H9 (cell line): ENCODE measurements at regions not wholly inside any gene's neighbourhood (a gene's known extent, or its start where the extent isn't known, plus 50 kb on each side); places are given as distances from the start of the nearest gene placed in this dataset.

Experiments
- DNase-seq: peaks from one replicate; pipeline ENCODE4 v3.0.0-alpha.2; 2017
- H2AFZ ChIP-seq: one replicate; pipeline ENCODE4 v1.6.1; 2013; ENCODE audit warnings: mild to moderate bottlenecking, low read length, control low read depth, moderate library complexity
- H2AK5ac ChIP-seq: 2 replicates; pipeline ENCODE4 v1.6.1; 2013; ENCODE audit warnings: low read length, control low read depth, mixed read lengths; ENCODE audit not compliant: insufficient read length
- H2BK120ac ChIP-seq: one replicate; pipeline ENCODE4 v1.6.1; 2013; ENCODE audit warnings: low read depth, mild to moderate bottlenecking, low read length, control low read depth, inconsistent platforms; ENCODE audit not compliant: poor library complexity, severe bottlenecking
- H2BK12ac ChIP-seq: 2 replicates; pipeline ENCODE4 v1.6.1; 2013; ENCODE audit warnings: low read length, control low read depth, mixed read lengths, low read depth; ENCODE audit not compliant: insufficient read length
- H2BK15ac ChIP-seq: 2 replicates; pipeline ENCODE4 v1.6.1; 2013; ENCODE audit warnings: low read depth, low read length, control low read depth
- H2BK20ac ChIP-seq: one replicate; pipeline ENCODE4 v1.6.1; 2013; ENCODE audit warnings: low read depth, mild to moderate bottlenecking, low read length, control low read depth, inconsistent platforms; ENCODE audit not compliant: poor library complexity, severe bottlenecking
- H2BK5ac ChIP-seq: 2 replicates; pipeline ENCODE4 v1.6.1; 2013; ENCODE audit warnings: low read length, control low read depth, mixed read lengths; ENCODE audit not compliant: insufficient read length
- H3K14ac ChIP-seq: 2 replicates; pipeline ENCODE4 v1.6.1; 2013; ENCODE audit warnings: low read length, control low read depth; ENCODE audit not compliant: insufficient read depth
- H3K18ac ChIP-seq: 2 replicates; pipeline ENCODE4 v1.6.1; 2013; ENCODE audit warnings: low read depth, mild to moderate bottlenecking, mixed read lengths, low read length, control low read depth; ENCODE audit not compliant: insufficient read length
- H3K23ac ChIP-seq: 2 replicates; pipeline ENCODE4 v1.6.1; 2013; ENCODE audit warnings: low read length, control low read depth, mixed read lengths, low read depth; ENCODE audit not compliant: insufficient read length
- H3K23me2 ChIP-seq: 2 replicates; pipeline ENCODE4 v1.6.1; 2013; ENCODE audit warnings: low read depth, mild to moderate bottlenecking, mixed read lengths, low read length, control low read depth; ENCODE audit not compliant: insufficient read length, poor library complexity, severe bottlenecking
- H3K27ac ChIP-seq: 2 replicates; pipeline ENCODE4 v1.5.1; 2013; ENCODE audit warnings: low read length, control low read depth, mixed read lengths, low read depth; ENCODE audit not compliant: insufficient read length
- H3K27me3 ChIP-seq: 2 replicates; pipeline ENCODE4 v1.6.1; 2013; ENCODE audit warnings: low read length, control low read depth, inconsistent platforms; ENCODE audit not compliant: insufficient read depth
- H3K4ac ChIP-seq: 2 replicates; pipeline ENCODE4 v1.6.1; 2013; ENCODE audit warnings: low read depth, mild to moderate bottlenecking, control low read depth, inconsistent platforms, low read length, moderate library complexity
- H3K4me1 ChIP-seq: 2 replicates; pipeline ENCODE4 v1.6.1; 2013; ENCODE audit warnings: low read length, control low read depth, inconsistent platforms; ENCODE audit not compliant: insufficient read depth
- H3K4me2 ChIP-seq: 2 replicates; pipeline ENCODE4 v1.6.1; 2013; ENCODE audit warnings: low read length, control low read depth, mixed read lengths; ENCODE audit not compliant: insufficient read length, insufficient read depth
- H3K56ac ChIP-seq: 2 replicates; pipeline ENCODE4 v1.6.1; 2013; ENCODE audit warnings: low read depth, mild to moderate bottlenecking, mixed read lengths, low read length, control low read depth; ENCODE audit not compliant: insufficient read length
- H3K79me1 ChIP-seq: 2 replicates; pipeline ENCODE4 v1.6.1; 2013; ENCODE audit warnings: low read depth, mild to moderate bottlenecking, moderate library complexity, low read length, control low read depth, inconsistent platforms; ENCODE audit not compliant: insufficient read depth, poor library complexity, severe bottlenecking
- H3K79me2 ChIP-seq: 2 replicates; pipeline ENCODE4 v1.6.1; 2013; ENCODE audit warnings: low read length, control low read depth, inconsistent platforms; ENCODE audit not compliant: insufficient read depth
- H3K9ac ChIP-seq: 2 replicates; pipeline ENCODE4 v1.6.1; 2013; ENCODE audit warnings: low read length, control low read depth, mixed read lengths; ENCODE audit not compliant: insufficient read length; ENCODE audit errors: extremely low read depth
- H3K9me3 ChIP-seq: one replicate; pipeline ENCODE4 v1.6.1; 2013; ENCODE audit warnings: low read depth, low read length, inconsistent platforms; ENCODE audit not compliant: control insufficient read depth
- H3T11ph ChIP-seq: one replicate; pipeline ENCODE4 v1.6.1; 2013; ENCODE audit warnings: mild to moderate bottlenecking, low read length, control low read depth, inconsistent platforms
- H4K20me1 ChIP-seq: one replicate; pipeline ENCODE4 v1.6.1; 2013; ENCODE audit not compliant: control insufficient read depth, insufficient read length, insufficient read depth
- H4K5ac ChIP-seq: 2 replicates; pipeline ENCODE4 v1.6.1; 2013; ENCODE audit warnings: low read depth, mild to moderate bottlenecking, mixed read lengths, low read length, control low read depth; ENCODE audit not compliant: insufficient read length
- H4K8ac ChIP-seq: replicated peaks from 2 replicates; pipeline ENCODE4 v1.6.1; 2013; ENCODE audit warnings: low read length, control low read depth, mixed read lengths, low read depth; ENCODE audit not compliant: insufficient read length
- H4K91ac ChIP-seq: 2 replicates; pipeline ENCODE4 v1.6.1; 2013; ENCODE audit warnings: low read depth, mild to moderate bottlenecking, moderate library complexity, mixed read lengths, low read length, control low read depth; ENCODE audit not compliant: insufficient read length
- H3K27ac Mint-ChIP-seq, 3 experiments: 2 replicates in 2 of 3; 3 replicates in 1 of 3; pipeline ENCODE4 v1.8.0; 2020 to 2021; ENCODE audit warnings: mixed read lengths in 3 of 3, mild to moderate bottlenecking in 1 of 3, moderate library complexity in 1 of 3
- H3K27me3 Mint-ChIP-seq: 2 replicates; pipeline ENCODE4 v1.8.0; 2021; ENCODE audit warnings: low read depth, mild to moderate bottlenecking, moderate library complexity, mixed read lengths
- H3K36me3 Mint-ChIP-seq, 3 experiments: 2 replicates in 2 of 3; 3 replicates in 1 of 3; pipeline ENCODE4 v1.8.0; 2020 to 2021; ENCODE audit warnings: low read depth in 3 of 3, mixed read lengths in 3 of 3; ENCODE audit not compliant: insufficient read depth in 1 of 3
- H3K4me1 Mint-ChIP-seq, 2 experiments: 2 replicates each; pipeline ENCODE4 v1.8.0; 2020; ENCODE audit warnings: mixed read lengths in 2 of 2
- H3K4me3 Mint-ChIP-seq, 2 experiments: 2 replicates in 1 of 2; 3 replicates in 1 of 2; pipeline ENCODE4 v1.8.0; 2020 to 2021; ENCODE audit warnings: mild to moderate bottlenecking in 2 of 2, mixed read lengths in 2 of 2, moderate library complexity in 1 of 2
- H3K9me3 Mint-ChIP-seq, 2 experiments: 2 replicates in 1 of 2; 3 replicates in 1 of 2; pipeline ENCODE4 v1.8.0; 2020; ENCODE audit warnings: mild to moderate bottlenecking in 2 of 2, mixed read lengths in 2 of 2, moderate library complexity in 1 of 2
- TF ChIP-seq, protein P1 (sequence below): fragments of 200-600 bp; sonication (generic); conservative IDR thresholded peaks from 3 replicates; pipeline ENCODE4 v1.8.0; 2021; ENCODE audit warnings: antibody characterized with exemption, mild to moderate bottlenecking

DNA sequence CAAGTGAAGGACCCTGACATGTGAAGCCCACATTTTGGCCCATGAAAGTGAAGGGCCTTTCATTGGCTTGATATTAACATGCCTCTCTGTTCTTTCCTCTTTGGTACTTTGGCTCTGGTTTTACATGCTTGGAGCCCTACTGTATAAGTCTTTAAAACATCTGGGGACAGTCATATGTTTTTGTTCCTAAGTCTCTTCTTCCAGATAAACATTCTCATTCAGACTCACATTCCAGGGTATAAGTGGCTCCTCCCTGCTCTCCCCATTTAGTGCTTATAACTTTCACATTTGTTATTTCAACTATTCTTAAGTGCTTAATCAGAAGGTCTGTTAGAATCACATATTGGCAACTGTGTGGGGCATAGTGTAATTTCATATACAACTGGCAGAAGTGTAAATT lies 1932.2 kb upstream of the CELF4 start:
- no peak overlapping the region for H2BK120ac ChIP-seq
- H3K9ac ChIP-seq = no peak overlapping the region
- H2BK15ac ChIP-seq = no peak overlapping the region
- Mint-ChIP-seq H3K27ac (no peak overlapping the region), H3K27me3 (no peaks in the 10 kb centered on the region), H3K4me1 (peaks cover 17 to 26% of the 10 kb centered on the region in 2 experiments), H3K4me3 (no peak overlapping the region), H3K9me3 (peaks cover 5 to 13% of the 10 kb centered on the region in 2 experiments; a peak in 4 of 5 replicates), H3K36me3 (peaks cover 2 to 16% (median 12%) of the 10 kb centered on the region in 3 experiments; a peak in 6 of 7 replicates)
- H3K79me2 ChIP-seq = no peaks in the 10 kb centered on the region
- H2BK20ac ChIP-seq = no peak overlapping the region
- H3K79me1 ChIP-seq = no peaks in the 10 kb centered on the region
- H4K20me1 ChIP-seq = no peaks in the 10 kb centered on the region
- H4K5ac ChIP-seq = no peak overlapping the region
- TF ChIP-seq, protein P1, sequence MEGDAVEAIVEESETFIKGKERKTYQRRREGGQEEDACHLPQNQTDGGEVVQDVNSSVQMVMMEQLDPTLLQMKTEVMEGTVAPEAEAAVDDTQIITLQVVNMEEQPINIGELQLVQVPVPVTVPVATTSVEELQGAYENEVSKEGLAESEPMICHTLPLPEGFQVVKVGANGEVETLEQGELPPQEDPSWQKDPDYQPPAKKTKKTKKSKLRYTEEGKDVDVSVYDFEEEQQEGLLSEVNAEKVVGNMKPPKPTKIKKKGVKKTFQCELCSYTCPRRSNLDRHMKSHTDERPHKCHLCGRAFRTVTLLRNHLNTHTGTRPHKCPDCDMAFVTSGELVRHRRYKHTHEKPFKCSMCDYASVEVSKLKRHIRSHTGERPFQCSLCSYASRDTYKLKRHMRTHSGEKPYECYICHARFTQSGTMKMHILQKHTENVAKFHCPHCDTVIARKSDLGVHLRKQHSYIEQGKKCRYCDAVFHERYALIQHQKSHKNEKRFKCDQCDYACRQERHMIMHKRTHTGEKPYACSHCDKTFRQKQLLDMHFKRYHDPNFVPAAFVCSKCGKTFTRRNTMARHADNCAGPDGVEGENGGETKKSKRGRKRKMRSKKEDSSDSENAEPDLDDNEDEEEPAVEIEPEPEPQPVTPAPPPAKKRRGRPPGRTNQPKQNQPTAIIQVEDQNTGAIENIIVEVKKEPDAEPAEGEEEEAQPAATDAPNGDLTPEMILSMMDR = no peak
- no peak for DNase-seq
- no peak overlapping the region for H2AK5ac ChIP-seq
- no peak overlapping the region for H3K56ac ChIP-seq
- H3T11ph ChIP-seq = no peak overlapping the region
- H3K23ac ChIP-seq = no peak overlapping the region
- no peak overlapping the region for H2AFZ ChIP-seq
- H3K4me1 ChIP-seq = peaks cover 6% of the 10 kb centered on the region; the same call in 1 of the 2 replicates
- H4K91ac ChIP-seq = no peak overlapping the region
- no peaks in the 10 kb centered on the region for H3K9me3 ChIP-seq
- H3K27ac ChIP-seq = no peak overlapping the region
- H2BK12ac ChIP-seq = no peak overlapping the region
- no peak overlapping the region for H2BK5ac ChIP-seq
- no peak overlapping the region for H3K4me2 ChIP-seq
- H3K27me3 ChIP-seq = no peaks in the 10 kb centered on the region
- no peak overlapping the region for H4K8ac ChIP-seq
- H3K18ac ChIP-seq = no peak overlapping the region
- H3K14ac ChIP-seq = no peak overlapping the region
- no peak overlapping the region for H3K4ac ChIP-seq
- no peaks in the 10 kb centered on the region for H3K23me2 ChIP-seq
